Epithelial cell of esophagus (primary cell): ENCODE measurements at regions not wholly inside any gene's neighbourhood (a gene's known extent, or its start where the extent isn't known, plus 50 kb on each side); places are given as distances from the start of the nearest gene placed in this dataset.

ENCODE experiments used
- DNase-seq: peaks from one replicate; pipeline ENCODE4 v3.0.0; 2010; ENCODE audit warnings: low read depth
- H3K4me3 ChIP-seq: 2 replicates; pipeline ENCODE4 v1.5.1; 2011; ENCODE audit warnings: mild to moderate bottlenecking, low read length, control low read depth
- CTCF ChIP-seq: IDR thresholded peaks from 2 replicates; pipeline ENCODE4 v1.5.1; 2011; ENCODE audit warnings: low read depth, mild to moderate bottlenecking, low read length, control low read depth, inconsistent platforms; ENCODE audit not compliant: insufficient read depth; ENCODE audit errors: missing control alignments

DNA sequence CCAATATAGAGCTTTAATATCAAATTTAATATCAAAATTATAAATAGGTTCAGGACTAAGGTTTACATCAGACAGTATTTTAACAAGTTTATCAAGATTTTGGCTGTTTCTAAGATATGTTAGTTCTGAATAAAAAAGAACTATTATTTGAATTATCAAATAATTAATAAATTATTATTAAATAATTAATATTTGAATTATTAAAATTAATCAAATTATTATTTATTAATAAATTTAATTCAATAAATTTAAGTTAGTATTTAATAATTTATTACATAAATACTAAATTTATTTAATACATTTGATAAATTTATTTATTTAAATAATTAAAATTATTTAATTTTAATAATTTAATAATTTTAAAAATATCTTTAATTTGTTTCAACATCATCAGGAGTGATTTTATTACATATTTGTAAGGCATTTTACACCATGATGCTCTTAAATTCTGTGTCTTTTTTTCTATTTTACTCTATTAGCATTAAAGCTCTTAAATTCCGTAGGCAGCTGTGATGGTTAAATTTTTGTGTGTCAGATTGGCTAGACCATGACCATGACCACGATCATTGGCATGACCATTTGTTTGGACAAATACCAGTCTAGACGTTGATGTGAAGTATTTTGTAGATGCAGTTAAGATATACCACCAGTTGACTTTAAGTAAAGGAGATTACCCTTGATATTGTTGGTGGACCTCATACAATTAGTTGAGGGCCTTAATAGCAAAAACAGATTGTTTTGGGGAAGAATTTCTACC, 82.6 kb downstream of the BBS10 start:
- DNase-seq = no peak
- no peak overlapping the region for H3K4me3 ChIP-seq
- no peak for TF ChIP-seq CTCF

DNA sequence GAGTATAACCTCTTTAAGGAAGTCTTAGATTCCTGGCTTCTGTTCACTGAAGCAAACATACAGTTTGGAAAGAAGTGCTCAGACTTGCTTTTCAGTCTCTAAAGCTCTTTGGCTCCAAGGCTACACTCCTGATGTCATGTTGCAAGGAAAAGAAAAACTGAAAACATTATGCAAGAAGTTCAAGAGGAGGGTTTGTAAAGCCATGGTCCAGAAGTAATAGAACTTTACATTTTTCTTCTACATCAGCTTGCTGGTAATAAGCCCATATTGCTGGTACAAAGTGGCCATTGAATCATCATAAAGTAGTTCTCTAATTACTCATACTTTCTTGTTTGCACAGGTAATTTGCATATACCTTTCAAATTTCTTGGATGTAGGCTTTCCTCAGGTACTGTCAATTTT, 83.6 kb downstream of the BBS10 start:
- DNase-seq = peak; percentile 76
- H3K4me3 ChIP-seq = no peak overlapping the region
- no peak for TF ChIP-seq CTCF

GRCh38 chr12:76263696-76264095, 84.5 kb downstream of the BBS10 start:
- TF ChIP-seq CTCF = no peak
- no peak overlapping the region for H3K4me3 ChIP-seq
- DNase-seq = no peak

- TF ChIP-seq CTCF = no peak
- no peak overlapping the region for H3K4me3 ChIP-seq
- peak; percentile 77 for DNase-seq
Observed at GRCh38 chr12:76260390-76260748, 87.8 kb downstream of the BBS10 start.

DNA sequence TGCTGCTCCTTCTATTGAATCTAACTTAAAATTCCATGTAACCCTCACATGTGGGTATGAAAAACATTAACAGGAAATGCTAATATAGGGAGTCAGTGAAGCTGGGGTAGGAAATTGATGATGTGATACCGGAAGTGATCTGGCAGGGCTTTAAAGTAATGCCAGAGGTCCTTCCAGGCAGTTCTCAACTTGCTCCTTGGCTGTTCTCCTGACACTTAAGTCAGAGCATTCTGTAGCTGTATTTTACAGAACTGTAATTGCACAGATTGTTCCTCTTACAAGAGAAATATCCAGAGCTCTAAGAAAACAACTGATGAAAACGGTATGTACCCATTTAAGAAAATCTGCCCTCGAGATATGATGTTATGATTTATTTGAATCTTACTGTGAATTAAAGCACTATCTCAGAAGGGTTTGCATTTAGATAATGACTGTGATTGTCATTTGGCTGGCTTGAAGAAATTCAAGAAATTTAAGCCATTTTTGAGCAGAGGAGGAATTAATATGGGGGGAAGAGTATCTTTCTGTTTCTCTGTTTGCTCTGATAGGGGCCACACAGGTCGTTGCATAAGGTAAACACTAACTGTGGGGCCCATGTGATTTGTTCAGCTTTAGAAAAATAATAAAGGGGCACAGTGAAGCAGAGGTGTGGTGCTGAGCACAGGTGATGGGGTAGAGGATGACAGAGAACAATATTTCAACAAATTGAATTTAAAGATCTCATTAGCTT, 88.4 kb downstream of the BBS10 start:
- no peak for TF ChIP-seq CTCF
- no peak overlapping the region for H3K4me3 ChIP-seq
- DNase-seq = peak; percentile 92

- H3K4me3 ChIP-seq = no peak overlapping the region
- no peak for DNase-seq
- TF ChIP-seq CTCF = no peak
Observed at GRCh38 chr12:76259106-76259505, 89.1 kb downstream of the BBS10 start.
